NT2/D1 (cell line): ENCODE measurements at regions not wholly inside any gene's neighbourhood (a gene's known extent, or its start where the extent isn't known, plus 50 kb on each side); places are given as distances from the start of the nearest gene placed in this dataset.

Experiments used
- DNase-seq: peaks from one replicate; pipeline ENCODE4 v3.0.0-alpha.2; 2011; ENCODE audit warnings: low read depth, low spot score
- H3K27me3 ChIP-seq: 2 replicates; pipeline ENCODE4 v1.6.0; 2011; ENCODE audit warnings: mild to moderate bottlenecking; ENCODE audit not compliant: insufficient read length, insufficient read depth
- H3K36me3 ChIP-seq: 2 replicates; pipeline ENCODE4 v1.6.1; 2011; ENCODE audit warnings: mild to moderate bottlenecking, low read length, mixed read lengths; ENCODE audit not compliant: insufficient read depth, insufficient read length
- H3K4me1 ChIP-seq: 2 replicates; pipeline ENCODE4 v1.5.1; 2011; ENCODE audit not compliant: insufficient read depth, insufficient read length
- H3K4me3 ChIP-seq: 2 replicates; pipeline ENCODE4 v1.5.1; 2011; ENCODE audit warnings: low read depth; ENCODE audit not compliant: insufficient read length
- H3K9ac ChIP-seq: 2 replicates; pipeline ENCODE4 v1.6.0; 2011; ENCODE audit warnings: low read depth; ENCODE audit not compliant: insufficient read length
- H3K9me3 ChIP-seq: 2 replicates; pipeline ENCODE4 v1.5.1; 2011; ENCODE audit warnings: mild to moderate bottlenecking, low read length; ENCODE audit not compliant: insufficient read depth
- SUZ12 ChIP-seq: IDR thresholded peaks from 2 replicates; pipeline ENCODE4 v1.6.1; 2011; ENCODE audit not compliant: insufficient read length, insufficient read depth; ENCODE audit errors: extremely low read depth
- YY1 ChIP-seq: IDR thresholded peaks from 2 replicates; pipeline ENCODE4 v1.6.1; 2011; ENCODE audit not compliant: insufficient read length, insufficient read depth
- ZNF274 ChIP-seq: IDR thresholded peaks from 2 replicates; pipeline ENCODE4 v1.6.1; 2011; ENCODE audit warnings: mild to moderate bottlenecking, low read depth, low read length

GRCh38 chr5:74056107-74056788 lies 430.3 kb downstream of the ARHGEF28 start:
- no peak overlapping the region for H3K4me3 ChIP-seq
- H3K4me1 ChIP-seq = no peaks in the 10 kb centered on the region
- no peak for DNase-seq
- TF ChIP-seq YY1 = no peak
- no peak for TF ChIP-seq SUZ12
- TF ChIP-seq ZNF274 = no peak
- H3K36me3 ChIP-seq = no peaks in the 10 kb centered on the region
- H3K27me3 ChIP-seq = no peaks in the 10 kb centered on the region
- no peaks in the 10 kb centered on the region for H3K9me3 ChIP-seq
- no peak overlapping the region for H3K9ac ChIP-seq

DNA sequence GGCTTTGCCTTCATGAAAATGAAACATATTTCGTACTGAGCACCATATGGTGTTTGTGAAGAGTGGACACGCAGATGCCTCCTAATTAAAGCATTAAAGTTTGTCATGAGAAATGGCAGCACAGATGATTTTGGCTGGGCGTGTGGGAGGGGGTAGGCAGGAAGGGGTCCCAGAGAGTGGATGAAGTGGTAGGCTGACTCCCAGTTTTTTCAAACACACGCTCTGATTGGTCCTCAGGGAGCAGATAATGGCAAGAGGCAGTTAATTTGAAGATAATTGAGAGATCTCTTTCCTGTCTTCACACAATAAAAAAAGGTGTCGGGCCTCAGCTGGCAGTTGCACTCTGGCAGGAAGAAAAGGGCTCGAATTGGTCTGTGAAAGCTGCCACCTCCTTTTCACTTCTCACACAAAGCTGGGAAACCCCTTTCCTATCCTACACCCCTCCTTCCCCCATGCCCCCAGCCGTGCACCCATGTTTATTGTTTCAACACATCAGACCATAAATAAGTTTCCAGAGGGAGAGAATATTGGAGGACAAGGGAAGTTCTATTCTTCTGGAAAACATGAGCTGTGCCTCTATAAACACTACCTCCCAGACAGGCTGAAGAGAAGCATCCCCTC lies 429.6 kb downstream of the ARHGEF28 start:
- DNase-seq = no peak
- no peaks in the 10 kb centered on the region for H3K4me1 ChIP-seq
- no peak for TF ChIP-seq SUZ12
- TF ChIP-seq ZNF274 = no peak
- no peak for TF ChIP-seq YY1

GRCh38 chr5:74054641-74055421 lies 428.8 kb downstream of the ARHGEF28 start:
- H3K9ac ChIP-seq = no peak overlapping the region
- no peaks in the 10 kb centered on the region for H3K36me3 ChIP-seq
- no peak overlapping the region for H3K4me3 ChIP-seq
- no peak for DNase-seq
- H3K27me3 ChIP-seq = no peaks in the 10 kb centered on the region
- TF ChIP-seq YY1 (no peak), SUZ12 (no peak), ZNF274 (no peak)
- H3K4me1 ChIP-seq = no peaks in the 10 kb centered on the region
- no peaks in the 10 kb centered on the region for H3K9me3 ChIP-seq

More for the DNA sequence above, 429.6 kb downstream of the ARHGEF28 start:
- H3K4me3 ChIP-seq = no peak overlapping the region
- H3K9ac ChIP-seq = no peak overlapping the region
- H3K36me3 ChIP-seq = no peaks in the 10 kb centered on the region
- H3K27me3 ChIP-seq = no peaks in the 10 kb centered on the region
- no peaks in the 10 kb centered on the region for H3K9me3 ChIP-seq

DNA sequence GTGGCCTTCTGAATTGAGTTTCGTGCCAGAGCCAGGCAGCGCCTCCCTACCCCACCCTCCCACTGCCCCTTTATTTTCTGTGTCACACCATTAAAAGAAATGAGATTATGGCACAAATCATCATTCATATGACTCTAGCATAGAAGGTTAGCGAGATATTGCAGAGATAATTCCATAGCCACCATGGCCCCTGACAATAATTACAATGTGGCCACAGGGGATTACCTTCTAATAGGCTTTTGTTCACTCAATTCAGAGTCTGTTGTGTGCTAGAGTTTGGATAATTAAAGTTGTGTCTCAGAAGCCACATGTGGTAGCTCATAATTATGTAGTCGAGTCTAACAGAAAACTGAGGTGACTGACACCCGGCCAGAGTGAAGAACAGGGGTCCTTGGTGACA lies 428.1 kb downstream of the ARHGEF28 start:
- no peaks in the 10 kb centered on the region for H3K4me1 ChIP-seq
- H3K9me3 ChIP-seq = peaks cover 5% of the 10 kb centered on the region; the same call in 1 of the 2 replicates
- TF ChIP-seq YY1 (no peak), SUZ12 (no peak), ZNF274 (no peak)
- no peaks in the 10 kb centered on the region for H3K27me3 ChIP-seq
- DNase-seq = no peak
- no peak overlapping the region for H3K4me3 ChIP-seq
- no peak overlapping the region for H3K9ac ChIP-seq
- no peaks in the 10 kb centered on the region for H3K36me3 ChIP-seq

DNA sequence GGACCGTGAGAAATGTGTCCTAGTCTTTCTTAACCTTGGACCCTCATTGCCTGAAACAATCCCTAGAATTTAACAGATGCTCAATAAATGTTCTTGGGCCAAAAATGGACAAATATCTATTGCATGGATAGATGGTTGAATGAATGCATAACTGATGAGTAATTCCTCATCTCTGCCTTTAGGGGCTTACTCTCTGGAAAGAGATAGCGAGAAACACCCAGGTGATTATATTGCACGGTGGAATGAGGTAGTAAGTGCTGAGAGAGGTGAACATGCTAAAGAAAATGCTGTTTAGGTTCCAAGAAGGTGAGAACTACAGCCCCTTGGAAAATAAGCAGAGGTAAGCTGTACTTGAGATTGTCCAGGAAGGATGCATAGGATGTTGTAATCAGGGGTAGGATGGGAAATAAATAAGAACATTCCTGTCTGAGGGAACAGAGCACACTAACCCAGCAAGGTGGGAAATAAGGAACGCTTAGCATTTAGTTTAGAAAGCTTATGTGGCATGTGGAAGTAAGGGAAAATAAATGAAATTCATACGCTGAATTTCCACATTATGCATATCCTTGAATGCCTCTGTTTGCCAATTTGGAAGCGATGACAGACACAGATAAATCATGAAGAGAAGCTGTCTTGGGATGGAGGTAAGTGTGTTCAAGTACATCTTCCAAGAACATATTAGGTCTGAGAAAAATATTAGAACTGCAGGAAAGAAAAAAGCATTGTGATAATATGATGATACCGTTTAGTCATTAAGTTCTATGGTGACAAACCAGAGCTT lies 426.6 kb downstream of the ARHGEF28 start:
- H3K27me3 ChIP-seq = no peaks in the 10 kb centered on the region
- H3K4me3 ChIP-seq = no peak overlapping the region
- no peaks in the 10 kb centered on the region for H3K4me1 ChIP-seq
- TF ChIP-seq ZNF274 (no peak), YY1 (no peak), SUZ12 (no peak)
- no peak overlapping the region for H3K9ac ChIP-seq
- no peak for DNase-seq
- H3K36me3 ChIP-seq = no peaks in the 10 kb centered on the region
- H3K9me3 ChIP-seq = peaks cover 9% of the 10 kb centered on the region; the same call in 1 of the 2 replicates

DNA sequence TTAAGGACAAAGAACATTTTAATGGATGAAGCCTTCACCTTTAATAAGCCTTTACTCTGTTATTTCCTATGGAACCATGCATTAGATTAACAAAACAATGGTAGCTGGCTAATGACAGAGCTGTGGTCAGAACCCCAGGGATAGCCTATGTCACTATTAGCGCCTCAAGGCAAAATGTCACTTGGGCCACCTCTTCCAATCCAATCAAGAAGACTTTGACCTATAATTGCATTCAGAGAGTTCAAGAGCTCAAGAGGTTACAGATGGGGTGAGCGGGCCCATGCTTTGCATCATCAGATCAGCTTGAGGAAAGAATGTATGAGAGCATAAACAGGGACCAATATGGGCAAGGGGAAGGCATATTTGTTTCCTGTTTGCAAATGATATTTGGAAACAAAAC lies 425.1 kb downstream of the ARHGEF28 start:
- TF ChIP-seq SUZ12 (no peak), ZNF274 (no peak), YY1 (no peak)
- H3K4me3 ChIP-seq = no peak overlapping the region
- no peak overlapping the region for H3K9ac ChIP-seq
- DNase-seq = no peak
- no peaks in the 10 kb centered on the region for H3K4me1 ChIP-seq
- no peaks in the 10 kb centered on the region for H3K36me3 ChIP-seq
- H3K27me3 ChIP-seq = no peaks in the 10 kb centered on the region
- peaks cover 9% of the 10 kb centered on the region; the same call in 1 of the 2 replicates for H3K9me3 ChIP-seq
